GM23248 (cell line): ENCODE measurements at regions not wholly inside any gene's neighbourhood (a gene's known extent, or its start where the extent isn't known, plus 50 kb on each side); places are given as distances from the start of the nearest gene placed in this dataset.

Source experiments
- EZH2 ChIP-seq: fragments of 200-600 bp; sonication (generic); IDR thresholded peaks from 2 replicates; pipeline ENCODE4 v1.6.1; 2018; ENCODE audit warnings: antibody characterized with exemption, mild to moderate bottlenecking; ENCODE audit not compliant: insufficient read depth, poor library complexity, severe bottlenecking
- EZH2phosphoT487 ChIP-seq: fragments of 200-600 bp; sonication (generic); IDR thresholded peaks from 2 replicates; pipeline ENCODE4 v1.6.1; 2018; ENCODE audit warnings: antibody characterized with exemption, moderate library complexity, mild to moderate bottlenecking, low read depth; ENCODE audit not compliant: insufficient read depth

DNA sequence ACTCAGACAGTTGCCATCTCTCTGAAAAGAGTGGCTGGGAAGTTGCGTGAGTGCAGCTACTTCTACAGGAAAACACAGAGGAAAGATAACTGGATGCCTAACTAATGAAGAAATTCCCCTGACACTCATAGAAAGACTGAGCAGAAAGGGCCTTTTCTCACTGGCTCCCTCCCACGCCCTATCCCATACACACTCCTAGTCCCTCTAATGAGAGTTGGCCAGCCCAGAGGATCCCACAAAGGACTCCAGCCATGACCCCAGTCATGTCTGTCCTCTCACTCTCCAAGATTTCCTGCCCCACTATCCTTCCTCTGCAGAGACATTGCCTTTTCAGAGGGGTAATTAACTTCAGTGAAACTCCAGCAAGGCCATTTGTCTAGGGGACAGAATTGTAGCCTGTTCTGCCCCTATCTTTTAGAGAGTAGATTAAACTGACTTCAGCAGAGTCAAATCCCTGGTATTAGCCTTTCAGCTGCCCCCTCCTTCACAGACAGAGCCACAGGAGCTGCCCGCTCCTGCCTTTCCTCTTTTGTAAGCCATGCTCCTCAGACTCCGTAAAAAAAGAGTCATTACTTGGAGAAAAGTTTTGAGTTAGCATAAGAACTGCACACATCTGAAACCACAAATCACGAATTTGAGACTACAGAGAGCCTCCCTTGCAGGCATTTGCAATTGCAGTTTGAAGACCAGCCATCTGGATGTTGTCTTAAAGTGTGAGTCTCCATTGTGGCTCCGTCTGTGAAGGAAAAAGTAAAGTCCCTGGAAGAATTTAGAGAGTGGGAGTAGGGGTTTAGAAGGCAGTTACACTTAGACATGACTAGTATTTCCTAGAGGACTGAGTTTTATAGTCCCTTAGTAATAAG is 129.1 kb upstream of the SEMA6D start:
- no peak for TF ChIP-seq EZH2
- no peak for TF ChIP-seq EZH2phosphoT487
